H1 (cell line): ENCODE measurements at regions not wholly inside any gene's neighbourhood (a gene's known extent, or its start where the extent isn't known, plus 50 kb on each side); places are given as distances from the start of the nearest gene placed in this dataset.

Experiments
- RNF2 ChIP-seq: fragments of 200-900, 300-1000 bp; sonication (generic); IDR thresholded peaks from 2 replicates; pipeline ENCODE4 v1.7.1; 2016; ENCODE audit warnings: borderline replicate concordance, low read depth, mild to moderate bottlenecking, antibody characterized with exemption, low read length; ENCODE audit not compliant: poor library complexity, severe bottlenecking; ENCODE audit errors: missing control alignments
- TF ChIP-seq, protein P1 (sequence below): fragments of 300-600 bp; sonication (generic); IDR thresholded peaks from 2 replicates; pipeline ENCODE4 v1.7.1; 2012; ENCODE audit warnings: low read length, moderate library complexity, mild to moderate bottlenecking, inconsistent platforms; ENCODE audit not compliant: insufficient replicate concordance

DNA sequence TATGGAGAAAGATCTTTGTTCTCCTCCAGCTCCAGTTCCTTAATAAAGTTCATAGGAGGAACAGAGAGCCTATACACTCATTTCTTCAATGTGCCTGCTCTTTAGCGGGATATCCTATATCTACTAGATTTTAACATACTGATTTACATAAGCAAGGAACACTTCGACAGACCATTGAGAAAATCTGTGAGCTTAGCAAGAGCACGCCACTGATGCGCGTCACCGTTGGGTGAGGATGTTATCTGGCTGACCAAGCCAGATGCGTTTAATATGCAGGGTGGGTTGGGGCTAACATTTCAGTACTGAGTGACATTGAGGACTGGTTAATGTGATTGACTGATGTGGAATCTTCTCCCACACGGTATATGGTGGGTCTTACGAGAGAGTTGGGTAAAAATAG is 233.4 kb downstream of the SOX4 start (continued):
- TF ChIP-seq, protein P1, sequence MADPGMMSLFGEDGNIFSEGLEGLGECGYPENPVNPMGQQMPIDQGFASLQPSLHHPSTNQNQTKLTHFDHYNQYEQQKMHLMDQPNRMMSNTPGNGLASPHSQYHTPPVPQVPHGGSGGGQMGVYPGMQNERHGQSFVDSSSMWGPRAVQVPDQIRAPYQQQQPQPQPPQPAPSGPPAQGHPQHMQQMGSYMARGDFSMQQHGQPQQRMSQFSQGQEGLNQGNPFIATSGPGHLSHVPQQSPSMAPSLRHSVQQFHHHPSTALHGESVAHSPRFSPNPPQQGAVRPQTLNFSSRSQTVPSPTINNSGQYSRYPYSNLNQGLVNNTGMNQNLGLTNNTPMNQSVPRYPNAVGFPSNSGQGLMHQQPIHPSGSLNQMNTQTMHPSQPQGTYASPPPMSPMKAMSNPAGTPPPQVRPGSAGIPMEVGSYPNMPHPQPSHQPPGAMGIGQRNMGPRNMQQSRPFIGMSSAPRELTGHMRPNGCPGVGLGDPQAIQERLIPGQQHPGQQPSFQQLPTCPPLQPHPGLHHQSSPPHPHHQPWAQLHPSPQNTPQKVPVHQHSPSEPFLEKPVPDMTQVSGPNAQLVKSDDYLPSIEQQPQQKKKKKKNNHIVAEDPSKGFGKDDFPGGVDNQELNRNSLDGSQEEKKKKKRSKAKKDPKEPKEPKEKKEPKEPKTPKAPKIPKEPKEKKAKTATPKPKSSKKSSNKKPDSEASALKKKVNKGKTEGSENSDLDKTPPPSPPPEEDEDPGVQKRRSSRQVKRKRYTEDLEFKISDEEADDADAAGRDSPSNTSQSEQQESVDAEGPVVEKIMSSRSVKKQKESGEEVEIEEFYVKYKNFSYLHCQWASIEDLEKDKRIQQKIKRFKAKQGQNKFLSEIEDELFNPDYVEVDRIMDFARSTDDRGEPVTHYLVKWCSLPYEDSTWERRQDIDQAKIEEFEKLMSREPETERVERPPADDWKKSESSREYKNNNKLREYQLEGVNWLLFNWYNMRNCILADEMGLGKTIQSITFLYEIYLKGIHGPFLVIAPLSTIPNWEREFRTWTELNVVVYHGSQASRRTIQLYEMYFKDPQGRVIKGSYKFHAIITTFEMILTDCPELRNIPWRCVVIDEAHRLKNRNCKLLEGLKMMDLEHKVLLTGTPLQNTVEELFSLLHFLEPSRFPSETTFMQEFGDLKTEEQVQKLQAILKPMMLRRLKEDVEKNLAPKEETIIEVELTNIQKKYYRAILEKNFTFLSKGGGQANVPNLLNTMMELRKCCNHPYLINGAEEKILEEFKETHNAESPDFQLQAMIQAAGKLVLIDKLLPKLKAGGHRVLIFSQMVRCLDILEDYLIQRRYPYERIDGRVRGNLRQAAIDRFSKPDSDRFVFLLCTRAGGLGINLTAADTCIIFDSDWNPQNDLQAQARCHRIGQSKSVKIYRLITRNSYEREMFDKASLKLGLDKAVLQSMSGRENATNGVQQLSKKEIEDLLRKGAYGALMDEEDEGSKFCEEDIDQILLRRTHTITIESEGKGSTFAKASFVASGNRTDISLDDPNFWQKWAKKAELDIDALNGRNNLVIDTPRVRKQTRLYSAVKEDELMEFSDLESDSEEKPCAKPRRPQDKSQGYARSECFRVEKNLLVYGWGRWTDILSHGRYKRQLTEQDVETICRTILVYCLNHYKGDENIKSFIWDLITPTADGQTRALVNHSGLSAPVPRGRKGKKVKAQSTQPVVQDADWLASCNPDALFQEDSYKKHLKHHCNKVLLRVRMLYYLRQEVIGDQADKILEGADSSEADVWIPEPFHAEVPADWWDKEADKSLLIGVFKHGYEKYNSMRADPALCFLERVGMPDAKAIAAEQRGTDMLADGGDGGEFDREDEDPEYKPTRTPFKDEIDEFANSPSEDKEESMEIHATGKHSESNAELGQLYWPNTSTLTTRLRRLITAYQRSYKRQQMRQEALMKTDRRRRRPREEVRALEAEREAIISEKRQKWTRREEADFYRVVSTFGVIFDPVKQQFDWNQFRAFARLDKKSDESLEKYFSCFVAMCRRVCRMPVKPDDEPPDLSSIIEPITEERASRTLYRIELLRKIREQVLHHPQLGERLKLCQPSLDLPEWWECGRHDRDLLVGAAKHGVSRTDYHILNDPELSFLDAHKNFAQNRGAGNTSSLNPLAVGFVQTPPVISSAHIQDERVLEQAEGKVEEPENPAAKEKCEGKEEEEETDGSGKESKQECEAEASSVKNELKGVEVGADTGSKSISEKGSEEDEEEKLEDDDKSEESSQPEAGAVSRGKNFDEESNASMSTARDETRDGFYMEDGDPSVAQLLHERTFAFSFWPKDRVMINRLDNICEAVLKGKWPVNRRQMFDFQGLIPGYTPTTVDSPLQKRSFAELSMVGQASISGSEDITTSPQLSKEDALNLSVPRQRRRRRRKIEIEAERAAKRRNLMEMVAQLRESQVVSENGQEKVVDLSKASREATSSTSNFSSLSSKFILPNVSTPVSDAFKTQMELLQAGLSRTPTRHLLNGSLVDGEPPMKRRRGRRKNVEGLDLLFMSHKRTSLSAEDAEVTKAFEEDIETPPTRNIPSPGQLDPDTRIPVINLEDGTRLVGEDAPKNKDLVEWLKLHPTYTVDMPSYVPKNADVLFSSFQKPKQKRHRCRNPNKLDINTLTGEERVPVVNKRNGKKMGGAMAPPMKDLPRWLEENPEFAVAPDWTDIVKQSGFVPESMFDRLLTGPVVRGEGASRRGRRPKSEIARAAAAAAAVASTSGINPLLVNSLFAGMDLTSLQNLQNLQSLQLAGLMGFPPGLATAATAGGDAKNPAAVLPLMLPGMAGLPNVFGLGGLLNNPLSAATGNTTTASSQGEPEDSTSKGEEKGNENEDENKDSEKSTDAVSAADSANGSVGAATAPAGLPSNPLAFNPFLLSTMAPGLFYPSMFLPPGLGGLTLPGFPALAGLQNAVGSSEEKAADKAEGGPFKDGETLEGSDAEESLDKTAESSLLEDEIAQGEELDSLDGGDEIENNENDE, result no peak
- TF ChIP-seq RNF2, result no peak
